Nephron (organoid): ENCODE measurements at regions not wholly inside any gene's neighbourhood (a gene's known extent, or its start where the extent isn't known, plus 50 kb on each side); places are given as distances from the start of the nearest gene placed in this dataset.

ENCODE experiments used
- H3K27ac Mint-ChIP-seq, 3 experiments: 2 replicates each; pipeline ENCODE4 v1.8.0; 2020; ENCODE audit warnings: mixed read lengths in 3 of 3, mild to moderate bottlenecking in 2 of 3, moderate library complexity in 1 of 3
- H3K27me3 Mint-ChIP-seq: 2 replicates; pipeline ENCODE4 v1.8.0; 2021; ENCODE audit warnings: low read depth, mild to moderate bottlenecking, moderate library complexity, mixed read lengths
- H3K36me3 Mint-ChIP-seq: 2 replicates; pipeline ENCODE4 v1.8.0; 2020; ENCODE audit warnings: low read depth, mixed read lengths
- H3K4me1 Mint-ChIP-seq: 2 replicates; pipeline ENCODE4 v1.8.0; 2020; ENCODE audit warnings: mixed read lengths
- H3K4me3 Mint-ChIP-seq, 3 experiments: 2 replicates each; pipeline ENCODE4 v1.8.0; 2020; ENCODE audit warnings: mild to moderate bottlenecking in 3 of 3, mixed read lengths in 3 of 3, moderate library complexity in 2 of 3
- H3K9me3 Mint-ChIP-seq: 2 replicates; pipeline ENCODE4 v1.8.0; 2020; ENCODE audit warnings: mixed read lengths
- TF ChIP-seq, protein P1 (sequence below), 3 experiments: fragments of 200-600 bp; sonication (generic); IDR thresholded peaks; one replicate each; pipeline ENCODE4 v1.5.0; 2021; ENCODE audit warnings: antibody characterized with exemption in 3 of 3; ENCODE audit not compliant: unreplicated experiment in 3 of 3

DNA sequence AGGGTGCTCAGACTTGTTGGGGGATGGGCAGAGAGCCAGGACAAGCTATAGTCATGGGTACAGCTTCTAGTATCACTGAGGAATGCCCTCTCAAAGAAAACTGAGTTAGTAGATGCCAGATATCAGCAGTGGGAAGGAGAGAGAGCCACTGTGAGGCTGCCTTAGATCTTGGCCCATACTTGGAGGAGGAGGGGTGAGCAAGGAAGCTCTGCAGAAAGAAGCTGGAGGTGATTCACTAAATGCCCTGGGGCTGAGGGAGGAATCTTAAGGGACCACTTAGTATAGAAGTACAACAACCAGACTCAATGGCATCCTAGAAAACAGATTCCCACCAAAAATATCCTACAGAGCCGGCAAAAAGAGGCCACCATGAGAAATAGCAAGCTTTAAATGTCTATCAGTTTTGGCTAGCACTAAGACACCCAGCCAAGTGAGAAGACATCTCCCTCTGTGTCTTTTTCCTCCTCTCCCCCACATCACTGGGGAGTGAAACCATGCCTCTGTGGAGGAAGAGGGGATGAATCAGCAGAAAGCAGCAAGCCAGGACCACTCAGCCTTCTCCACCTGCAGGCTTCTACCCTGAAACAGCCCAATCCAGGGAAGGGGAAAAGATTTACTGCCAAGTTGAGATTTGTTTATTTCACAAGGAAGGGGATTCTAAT, 282.5 kb upstream of the STT3B start:
- Mint-ChIP-seq H3K27ac (no peak overlapping the region), H3K4me3 (no peak overlapping the region), H3K4me1 (peaks cover 4% of the 10 kb centered on the region), H3K36me3 (no peaks in the 10 kb centered on the region), H3K9me3 (peaks cover 5% of the 10 kb centered on the region), H3K27me3 (no peaks in the 10 kb centered on the region)
- TF ChIP-seq, protein P1, sequence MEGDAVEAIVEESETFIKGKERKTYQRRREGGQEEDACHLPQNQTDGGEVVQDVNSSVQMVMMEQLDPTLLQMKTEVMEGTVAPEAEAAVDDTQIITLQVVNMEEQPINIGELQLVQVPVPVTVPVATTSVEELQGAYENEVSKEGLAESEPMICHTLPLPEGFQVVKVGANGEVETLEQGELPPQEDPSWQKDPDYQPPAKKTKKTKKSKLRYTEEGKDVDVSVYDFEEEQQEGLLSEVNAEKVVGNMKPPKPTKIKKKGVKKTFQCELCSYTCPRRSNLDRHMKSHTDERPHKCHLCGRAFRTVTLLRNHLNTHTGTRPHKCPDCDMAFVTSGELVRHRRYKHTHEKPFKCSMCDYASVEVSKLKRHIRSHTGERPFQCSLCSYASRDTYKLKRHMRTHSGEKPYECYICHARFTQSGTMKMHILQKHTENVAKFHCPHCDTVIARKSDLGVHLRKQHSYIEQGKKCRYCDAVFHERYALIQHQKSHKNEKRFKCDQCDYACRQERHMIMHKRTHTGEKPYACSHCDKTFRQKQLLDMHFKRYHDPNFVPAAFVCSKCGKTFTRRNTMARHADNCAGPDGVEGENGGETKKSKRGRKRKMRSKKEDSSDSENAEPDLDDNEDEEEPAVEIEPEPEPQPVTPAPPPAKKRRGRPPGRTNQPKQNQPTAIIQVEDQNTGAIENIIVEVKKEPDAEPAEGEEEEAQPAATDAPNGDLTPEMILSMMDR (IDR thresholded peaks at IDR 0.05; ENCODE audit: unreplicated experiment in 3 of 3) = no peak

DNA sequence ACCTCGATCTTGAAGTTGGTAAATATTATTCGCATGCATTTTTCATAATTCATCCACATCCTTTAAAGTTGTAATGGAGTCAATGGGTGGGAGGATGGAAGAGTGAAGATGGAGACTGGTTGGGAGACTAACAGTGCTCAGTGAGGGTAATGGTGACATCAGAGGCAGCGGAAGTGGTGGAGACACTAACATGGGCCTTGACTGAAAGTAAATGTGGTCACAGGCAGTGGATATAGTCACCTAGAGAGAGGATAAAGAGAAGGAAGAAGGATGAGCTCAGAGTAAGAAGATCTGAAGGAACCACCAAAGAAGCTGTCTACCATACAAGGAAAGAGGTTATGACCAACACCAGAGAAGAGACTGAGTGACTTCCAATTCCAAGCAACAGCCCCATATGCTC, 281.6 kb upstream of the STT3B start:
- TF ChIP-seq, protein P1 (IDR thresholded peaks at IDR 0.05; ENCODE audit: unreplicated experiment in 3 of 3) = no peak
- Mint-ChIP-seq H3K36me3 (no peaks in the 10 kb centered on the region), H3K4me1 (peaks cover 4% of the 10 kb centered on the region), H3K4me3 (no peak overlapping the region), H3K9me3 (peaks cover 5% of the 10 kb centered on the region), H3K27me3 (no peaks in the 10 kb centered on the region), H3K27ac (no peak overlapping the region)

- Mint-ChIP-seq H3K27ac (no peak overlapping the region), H3K4me1 (no peaks in the 10 kb centered on the region), H3K27me3 (no peaks in the 10 kb centered on the region), H3K4me3 (no peak overlapping the region), H3K36me3 (no peaks in the 10 kb centered on the region), H3K9me3 (peaks cover 5% of the 10 kb centered on the region)
- TF ChIP-seq, protein P1 (IDR thresholded peaks at IDR 0.05; ENCODE audit: unreplicated experiment in 3 of 3) = no peak
Measured at GRCh38 chr3:31252216-31253185, 280.2 kb upstream of the STT3B start.

- TF ChIP-seq, protein P1 (IDR thresholded peaks at IDR 0.05; ENCODE audit: unreplicated experiment in 3 of 3) = no peak
- peaks cover 5% of the 10 kb centered on the region for H3K9me3 Mint-ChIP-seq
- no peaks in the 10 kb centered on the region for H3K36me3 Mint-ChIP-seq
- H3K27me3 Mint-ChIP-seq = no peaks in the 10 kb centered on the region
- H3K4me1 Mint-ChIP-seq = no peaks in the 10 kb centered on the region
- H3K4me3 Mint-ChIP-seq = no peak overlapping the region
- H3K27ac Mint-ChIP-seq = no peak overlapping the region
Measured at GRCh38 chr3:31253782-31254181, 278.9 kb upstream of the STT3B start.

- TF ChIP-seq, protein P1 (IDR thresholded peaks at IDR 0.05; ENCODE audit: unreplicated experiment in 3 of 3) = no peak
- H3K4me3 Mint-ChIP-seq = no peak overlapping the region
- no peaks in the 10 kb centered on the region for H3K27me3 Mint-ChIP-seq
- H3K27ac Mint-ChIP-seq = no peak overlapping the region
- H3K4me1 Mint-ChIP-seq = no peaks in the 10 kb centered on the region
- H3K36me3 Mint-ChIP-seq = no peaks in the 10 kb centered on the region
- H3K9me3 Mint-ChIP-seq = peaks cover 5% of the 10 kb centered on the region
Measured at GRCh38 chr3:31254483-31254882, 278.2 kb upstream of the STT3B start.
